Liver (tissue), 8 donors: ENCODE measurements at regions not wholly inside any gene's neighbourhood (a gene's known extent, or its start where the extent isn't known, plus 50 kb on each side); places are given as distances from the start of the nearest gene placed in this dataset.

Experiments used
- DNase-seq: peaks from one replicate; pipeline ENCODE4 v3.0.0-alpha.2; 2017; ENCODE audit warnings: low spot score
- H3K27ac ChIP-seq, 2 donors: one replicate each; pipeline ENCODE4 v1.7.0; 2013; ENCODE audit warnings: inconsistent platforms in 2 of 2, low read length in 2 of 2, control low read depth in 1 of 2, low read depth in 1 of 2, mild to moderate bottlenecking in 1 of 2
- H3K27me3 ChIP-seq, 4 donors: one replicate each; pipeline versions ENCODE4 v1.6.1 to v1.7.0; 2013; ENCODE audit warnings: low read length in 3 of 4, inconsistent platforms in 1 of 4, mild to moderate bottlenecking in 1 of 4, moderate library complexity in 1 of 4; ENCODE audit not compliant: control insufficient read depth in 4 of 4, insufficient read depth in 4 of 4
- H3K36me3 ChIP-seq, 4 donors: one replicate each; pipeline versions ENCODE4 v1.6.1 to v1.7.0; 2013; ENCODE audit warnings: low read length in 3 of 4, mild to moderate bottlenecking in 3 of 4, low read depth in 1 of 4, moderate library complexity in 1 of 4; ENCODE audit not compliant: control insufficient read depth in 4 of 4, insufficient read depth in 3 of 4
- H3K4me1 ChIP-seq, 4 donors: one replicate each; pipeline versions ENCODE4 v1.6.1 to v1.7.0; 2013; ENCODE audit warnings: low read length in 3 of 4, mild to moderate bottlenecking in 3 of 4, moderate library complexity in 1 of 4; ENCODE audit not compliant: control insufficient read depth in 4 of 4, insufficient read depth in 4 of 4
- H3K4me3 ChIP-seq, 3 donors: one replicate each; pipeline versions ENCODE4 v1.6.1 to v1.7.0; 2013; ENCODE audit warnings: low read length in 3 of 3, control low read depth in 1 of 3, low read depth in 1 of 3, mild to moderate bottlenecking in 1 of 3
- H3K9ac ChIP-seq, 2 donors: one replicate each; pipeline ENCODE4 v1.7.0; 2013; ENCODE audit warnings: low read length in 2 of 2, mild to moderate bottlenecking in 2 of 2, moderate library complexity in 2 of 2, control low read depth in 1 of 2, low read depth in 1 of 2
- H3K9me3 ChIP-seq, 4 donors: one replicate each; pipeline versions ENCODE4 v1.6.1 to v1.7.0; 2013; ENCODE audit warnings: low read length in 3 of 4; ENCODE audit not compliant: control insufficient read depth in 4 of 4
- CTCF ChIP-seq: fragments of 150-350 bp; IDR thresholded peaks from 2 replicates; pipeline ENCODE4 v1.5.1; 2017; ENCODE audit warnings: improper control_type of control experiment, low read depth, low read length; ENCODE audit not compliant: missing input control
- EGR1 ChIP-seq, 2 donors: IDR thresholded peaks; 2 replicates each; pipeline ENCODE4 v1.6.1; 2016 to 2018; ENCODE audit warnings: antibody characterized with exemption in 2 of 2, low read depth in 2 of 2
- FOXA2 ChIP-seq: IDR thresholded peaks from 2 replicates; pipeline ENCODE4 v1.6.1; 2016; ENCODE audit warnings: antibody characterized with exemption
- GABPA ChIP-seq, 2 donors: IDR thresholded peaks in 1 of 2; conservative IDR thresholded peaks in 1 of 2; 2 replicates each; pipeline ENCODE4 v1.6.1; 2016; ENCODE audit warnings: antibody characterized with exemption in 2 of 2, mild to moderate bottlenecking in 1 of 2, moderate library complexity in 1 of 2
- HNF4A ChIP-seq, 2 donors: conservative IDR thresholded peaks; 2 replicates each; pipeline ENCODE4 v1.6.1; 2016; ENCODE audit warnings: antibody characterized with exemption in 2 of 2, mild to moderate bottlenecking in 2 of 2
- HNF4G ChIP-seq: IDR thresholded peaks from 2 replicates; pipeline ENCODE4 v1.6.1; 2016; ENCODE audit warnings: antibody characterized with exemption
- JUND ChIP-seq, 2 donors: IDR thresholded peaks; 2 replicates each; pipeline ENCODE4 v1.6.1; 2016; ENCODE audit warnings: antibody characterized with exemption in 2 of 2
- NR2F2 ChIP-seq: IDR thresholded peaks from 2 replicates; pipeline ENCODE4 v1.6.1; 2016; ENCODE audit warnings: antibody characterized with exemption
- RAD21 ChIP-seq, 2 donors: IDR thresholded peaks; 2 replicates each; pipeline ENCODE4 v1.6.1; 2016; ENCODE audit warnings: antibody characterized with exemption in 2 of 2, mild to moderate bottlenecking in 2 of 2
- TAF1 ChIP-seq: conservative IDR thresholded peaks from 2 replicates; pipeline ENCODE4 v1.6.1; 2016; ENCODE audit warnings: antibody characterized with exemption, mild to moderate bottlenecking
- YY1 ChIP-seq: IDR thresholded peaks from 2 replicates; pipeline ENCODE4 v1.6.1; 2016; ENCODE audit warnings: antibody characterized with exemption, mild to moderate bottlenecking
- WGBS: extraction: QIAGEN DNeasy Blood & Tissue Kit; methylation state at CpG from one replicate; pipeline ENCODE4 v1.1.7; 2013; 5-methylcytosine and 5-hydroxymethylcytosine counted together
- TF ChIP-seq, protein P1 (sequence below): IDR thresholded peaks from 2 replicates; pipeline ENCODE4 v1.6.1; 2016; ENCODE audit warnings: antibody characterized with exemption
- TF ChIP-seq, protein P2 (sequence below): IDR thresholded peaks from 2 replicates; pipeline ENCODE4 v1.6.1; 2016; ENCODE audit warnings: antibody characterized with exemption
- TF ChIP-seq, protein P3 (sequence below): IDR thresholded peaks from 2 replicates; pipeline ENCODE4 v1.6.1; 2016; ENCODE audit warnings: antibody characterized with exemption, mild to moderate bottlenecking
- TF ChIP-seq, protein P4 (sequence below): IDR thresholded peaks from 2 replicates; pipeline ENCODE4 v1.6.1; 2016; ENCODE audit warnings: antibody characterized with exemption
- donor health status: healthy.
- donor health status: healthy.
- donor health status: healthy.
- donor health status: healthy.
- donor health status: healthy.

GRCh38 chr3:194761384-194761783 is 75.7 kb downstream of the FAM43A start:
- Histone ChIP-seq H3K4me3 (no peak overlapping the region), H3K27me3 (no peaks in the 10 kb centered on the region), H3K4me1 (no peaks in the 10 kb centered on the region), H3K9me3 (no peaks in the 10 kb centered on the region), H3K27ac (no peak overlapping the region), H3K36me3 (no peaks in the 10 kb centered on the region), H3K9ac (no peak overlapping the region)
- WGBS, result 58% methylated on average over 3 of the region's 3 CpGs
- TF ChIP-seq RAD21 (IDR thresholded peaks at IDR 0.05), result no peak
- no peak for TF ChIP-seq JUND (IDR thresholded peaks at IDR 0.05)
- TF ChIP-seq CTCF, result no peak
- no peak for TF ChIP-seq EGR1 (IDR thresholded peaks at IDR 0.05; ENCODE audit: low read depth in 2 of 2)
- no peak for TF ChIP-seq TAF1
- TF ChIP-seq HNF4G, result no peak
- TF ChIP-seq GABPA (IDR thresholded peaks at IDR 0.05 in 1 of 2, conservative IDR thresholded peaks at IDR 0.05 in 1 of 2), result no peak
- TF ChIP-seq HNF4A (conservative IDR thresholded peaks at IDR 0.05), result no peak
- no peak for TF ChIP-seq NR2F2
- TF ChIP-seq, protein P1, sequence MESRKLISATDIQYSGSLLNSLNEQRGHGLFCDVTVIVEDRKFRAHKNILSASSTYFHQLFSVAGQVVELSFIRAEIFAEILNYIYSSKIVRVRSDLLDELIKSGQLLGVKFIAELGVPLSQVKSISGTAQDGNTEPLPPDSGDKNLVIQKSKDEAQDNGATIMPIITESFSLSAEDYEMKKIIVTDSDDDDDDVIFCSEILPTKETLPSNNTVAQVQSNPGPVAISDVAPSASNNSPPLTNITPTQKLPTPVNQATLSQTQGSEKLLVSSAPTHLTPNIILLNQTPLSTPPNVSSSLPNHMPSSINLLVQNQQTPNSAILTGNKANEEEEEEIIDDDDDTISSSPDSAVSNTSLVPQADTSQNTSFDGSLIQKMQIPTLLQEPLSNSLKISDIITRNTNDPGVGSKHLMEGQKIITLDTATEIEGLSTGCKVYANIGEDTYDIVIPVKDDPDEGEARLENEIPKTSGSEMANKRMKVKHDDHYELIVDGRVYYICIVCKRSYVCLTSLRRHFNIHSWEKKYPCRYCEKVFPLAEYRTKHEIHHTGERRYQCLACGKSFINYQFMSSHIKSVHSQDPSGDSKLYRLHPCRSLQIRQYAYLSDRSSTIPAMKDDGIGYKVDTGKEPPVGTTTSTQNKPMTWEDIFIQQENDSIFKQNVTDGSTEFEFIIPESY, result no peak
- TF ChIP-seq, protein P2, sequence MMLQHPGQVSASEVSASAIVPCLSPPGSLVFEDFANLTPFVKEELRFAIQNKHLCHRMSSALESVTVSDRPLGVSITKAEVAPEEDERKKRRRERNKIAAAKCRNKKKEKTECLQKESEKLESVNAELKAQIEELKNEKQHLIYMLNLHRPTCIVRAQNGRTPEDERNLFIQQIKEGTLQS, result no peak
- TF ChIP-seq YY1, result no peak
- TF ChIP-seq FOXA2, result no peak
- DNase-seq, result no peak

GRCh38 chr3:194766845-194767244 is 81.2 kb downstream of the FAM43A start:
- no peak overlapping the region for H3K9ac ChIP-seq
- H3K9me3 ChIP-seq, result no peaks in the 10 kb centered on the region
- no peak for DNase-seq
- TF ChIP-seq GABPA (IDR thresholded peaks at IDR 0.05 in 1 of 2, conservative IDR thresholded peaks at IDR 0.05 in 1 of 2) (no peak), TAF1 (no peak), RAD21 (IDR thresholded peaks at IDR 0.05) (no peak), CTCF (no peak), EGR1 (IDR thresholded peaks at IDR 0.05; ENCODE audit: low read depth in 2 of 2) (no peak), JUND (IDR thresholded peaks at IDR 0.05) (no peak), NR2F2 (no peak)
- TF ChIP-seq, protein P3, sequence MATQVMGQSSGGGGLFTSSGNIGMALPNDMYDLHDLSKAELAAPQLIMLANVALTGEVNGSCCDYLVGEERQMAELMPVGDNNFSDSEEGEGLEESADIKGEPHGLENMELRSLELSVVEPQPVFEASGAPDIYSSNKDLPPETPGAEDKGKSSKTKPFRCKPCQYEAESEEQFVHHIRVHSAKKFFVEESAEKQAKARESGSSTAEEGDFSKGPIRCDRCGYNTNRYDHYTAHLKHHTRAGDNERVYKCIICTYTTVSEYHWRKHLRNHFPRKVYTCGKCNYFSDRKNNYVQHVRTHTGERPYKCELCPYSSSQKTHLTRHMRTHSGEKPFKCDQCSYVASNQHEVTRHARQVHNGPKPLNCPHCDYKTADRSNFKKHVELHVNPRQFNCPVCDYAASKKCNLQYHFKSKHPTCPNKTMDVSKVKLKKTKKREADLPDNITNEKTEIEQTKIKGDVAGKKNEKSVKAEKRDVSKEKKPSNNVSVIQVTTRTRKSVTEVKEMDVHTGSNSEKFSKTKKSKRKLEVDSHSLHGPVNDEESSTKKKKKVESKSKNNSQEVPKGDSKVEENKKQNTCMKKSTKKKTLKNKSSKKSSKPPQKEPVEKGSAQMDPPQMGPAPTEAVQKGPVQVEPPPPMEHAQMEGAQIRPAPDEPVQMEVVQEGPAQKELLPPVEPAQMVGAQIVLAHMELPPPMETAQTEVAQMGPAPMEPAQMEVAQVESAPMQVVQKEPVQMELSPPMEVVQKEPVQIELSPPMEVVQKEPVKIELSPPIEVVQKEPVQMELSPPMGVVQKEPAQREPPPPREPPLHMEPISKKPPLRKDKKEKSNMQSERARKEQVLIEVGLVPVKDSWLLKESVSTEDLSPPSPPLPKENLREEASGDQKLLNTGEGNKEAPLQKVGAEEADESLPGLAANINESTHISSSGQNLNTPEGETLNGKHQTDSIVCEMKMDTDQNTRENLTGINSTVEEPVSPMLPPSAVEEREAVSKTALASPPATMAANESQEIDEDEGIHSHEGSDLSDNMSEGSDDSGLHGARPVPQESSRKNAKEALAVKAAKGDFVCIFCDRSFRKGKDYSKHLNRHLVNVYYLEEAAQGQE, result no peak
- TF ChIP-seq, protein P1, result no peak
- TF ChIP-seq, protein P2, result no peak
- TF ChIP-seq, protein P4, sequence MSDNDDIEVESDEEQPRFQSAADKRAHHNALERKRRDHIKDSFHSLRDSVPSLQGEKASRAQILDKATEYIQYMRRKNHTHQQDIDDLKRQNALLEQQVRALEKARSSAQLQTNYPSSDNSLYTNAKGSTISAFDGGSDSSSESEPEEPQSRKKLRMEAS, result no peak
- H3K4me1 ChIP-seq, result peaks cover 0 to 7% (median 3%) of the 10 kb centered on the region in 4 donors
- WGBS, result 52% methylated on average over 7 of the region's 7 CpGs
- H3K27me3 ChIP-seq, result no peaks in the 10 kb centered on the region
- H3K27ac ChIP-seq, result no peak overlapping the region
- no peaks in the 10 kb centered on the region for H3K36me3 ChIP-seq
- no peak overlapping the region for H3K4me3 ChIP-seq
